ENCODE measurements at regions not wholly inside any gene's neighbourhood (a gene's known extent, or its start where the extent isn't known, plus 50 kb on each side); places are given as distances from the start of the nearest gene placed in this dataset.

- no peak for TF ChIP-seq CTCF (IDR thresholded peaks at IDR 0.05)
- TF ChIP-seq POLR2A (IDR thresholded peaks at IDR 0.05): no peak
Measured at GRCh38 chr18:51614033-51614432, 416.6 kb upstream of the MEX3C start.

All from body of pancreas (tissue), 4 donors.